Endothelial cell of umbilical vein (primary cell): ENCODE measurements at regions not wholly inside any gene's neighbourhood (a gene's known extent, or its start where the extent isn't known, plus 50 kb on each side); places are given as distances from the start of the nearest gene placed in this dataset.

ENCODE experiments used
- BruUV-seq: library from RNA; stranded (reverse); fragments of 400-500 nt; replicated peaks from 2 replicates; lab custom pipeline; 2021; lab: Mats Ljungman, UMichigan
- CTCF ChIA-PET: fragments of 300-600, 350-600 bp; sonication (Branson Sonifier 250); formaldehyde crosslinking; loops from one replicate; lab custom pipeline; 2021; ENCODE audit warnings: antibody characterized with exemption, inconsistent platforms; lab: Charles Lee
- POLR2A ChIA-PET: fragments of 300-600, 350-600 bp; sonication (Branson Sonifier 250); formaldehyde crosslinking; loops from one replicate; lab custom pipeline; 2021; ENCODE audit warnings: antibody characterized with exemption, inconsistent platforms; lab: Charles Lee
- DNase-seq: peaks from one replicate; pipeline ENCODE4 v3.0.0-alpha.2; 2011; ENCODE audit warnings: low read depth, low spot score
- FAIRE-seq: peaks from 2 replicates; lab custom pipeline; 2011; peaks lifted over from hg19 to GRCh38; lab: Jason Lieb, UNC
- H2AFZ ChIP-seq: 2 replicates; pipeline ENCODE4 v1.6.0; 2012; ENCODE audit warnings: low read depth, low read length, control low read depth, inconsistent platforms
- H3K27ac ChIP-seq: 2 replicates; pipeline ENCODE4 v1.5.1; 2011; ENCODE audit warnings: low read depth, mild to moderate bottlenecking, control low read depth, low read length, moderate library complexity; ENCODE audit not compliant: insufficient read depth
- H3K27me3 ChIP-seq, 2 experiments: 2 replicates each; pipeline versions ENCODE4 v1.6.0 to v1.6.1; 2011; ENCODE audit warnings: low read length in 2 of 2, mixed read lengths in 1 of 2; ENCODE audit not compliant: control insufficient read depth in 2 of 2, insufficient read depth in 2 of 2
- H3K36me3 ChIP-seq, 2 experiments: 2 replicates in 1 of 2; 3 replicates in 1 of 2; pipeline ENCODE4 v1.5.1; 2011; ENCODE audit warnings: low read length in 2 of 2, mild to moderate bottlenecking in 1 of 2, moderate library complexity in 1 of 2; ENCODE audit not compliant: control insufficient read depth in 2 of 2, insufficient read depth in 2 of 2; ENCODE audit errors: extremely low read depth in 1 of 2
- H3K4me1 ChIP-seq: 3 replicates; pipeline ENCODE4 v1.5.1; 2011; ENCODE audit warnings: mild to moderate bottlenecking, low read length; ENCODE audit not compliant: control insufficient read depth, insufficient read depth; ENCODE audit errors: extremely low read depth
- H3K4me2 ChIP-seq: 2 replicates; pipeline ENCODE4 v1.6.1; 2011; ENCODE audit warnings: low read length, control low read depth, mixed read lengths; ENCODE audit not compliant: insufficient read depth
- H3K4me3 ChIP-seq, 3 experiments: fragments of 200-600 bp in 1 of 3; sonication (generic), shearing (Covaris generic) in 1 of 3; replicated peaks in 1 of 3; 2 replicates each; pipeline ENCODE4 v1.5.1; 2011 to 2016; ENCODE audit warnings: control low read depth in 3 of 3, low read length in 3 of 3, mild to moderate bottlenecking in 2 of 3, inconsistent platforms in 1 of 3, low read depth in 1 of 3, moderate library complexity in 1 of 3; ENCODE audit not compliant: insufficient read depth in 1 of 3
- H3K79me2 ChIP-seq: 2 replicates; pipeline ENCODE4 v1.6.0; 2012; ENCODE audit warnings: low read length, inconsistent platforms; ENCODE audit not compliant: control insufficient read depth, insufficient read depth
- H3K9ac ChIP-seq: replicated peaks from 2 replicates; pipeline ENCODE3; 2011; ENCODE audit warnings: low read length, control low read depth; ENCODE audit not compliant: insufficient read depth; ENCODE audit errors: extremely low read depth
- H3K9me1 ChIP-seq: replicated peaks from 3 replicates; pipeline ENCODE4 v1.6.0; 2011; ENCODE audit warnings: mild to moderate bottlenecking, low read length; ENCODE audit not compliant: control insufficient read depth, insufficient read depth; ENCODE audit errors: extremely low read depth
- H3K9me3 ChIP-seq: replicated peaks from 2 replicates; pipeline ENCODE4 v1.5.1; 2012; ENCODE audit warnings: low read length, inconsistent platforms; ENCODE audit not compliant: control insufficient read depth, insufficient read depth
- H4K20me1 ChIP-seq: replicated peaks from 2 replicates; pipeline ENCODE3; 2011; ENCODE audit warnings: mild to moderate bottlenecking, low read length; ENCODE audit not compliant: control insufficient read depth, insufficient read depth; ENCODE audit errors: extremely low read depth
- EZH2 ChIP-seq: IDR thresholded peaks from 2 replicates; pipeline ENCODE4 v1.6.1; 2012; ENCODE audit warnings: borderline replicate concordance, low read depth, mild to moderate bottlenecking, moderate library complexity, low read length, inconsistent platforms; ENCODE audit not compliant: severe bottlenecking
- FOS ChIP-seq: IDR thresholded peaks from 2 replicates; pipeline ENCODE4 v1.6.1; 2011; ENCODE audit warnings: mild to moderate bottlenecking, low read length, moderate library complexity, borderline replicate concordance; ENCODE audit not compliant: insufficient read depth
- MYC ChIP-seq: IDR thresholded peaks from one replicate; pipeline ENCODE4 v1.6.1; 2011; ENCODE audit warnings: mild to moderate bottlenecking, low read depth, low read length
- POLR2A ChIP-seq: IDR thresholded peaks from 2 replicates; pipeline ENCODE4 v1.6.1; 2012; ENCODE audit warnings: low read depth, mild to moderate bottlenecking, control low read depth, low read length
- dilution Hi-C: fragments of 300-500 bp; cut with MboI; formaldehyde crosslinking; loops from one replicate; pipeline ENCODE4 v1.15.0; 2019; ENCODE audit warnings: low sequenced_read_pairs; ENCODE audit not compliant: extremely low pct_ligation_motif_present
- intact Hi-C: fragments of 100-400 bp; cut with micrococcal nuclease; formaldehyde crosslinking; loops from one replicate; pipeline ENCODE4 v1.10.0; 2022

DNA sequence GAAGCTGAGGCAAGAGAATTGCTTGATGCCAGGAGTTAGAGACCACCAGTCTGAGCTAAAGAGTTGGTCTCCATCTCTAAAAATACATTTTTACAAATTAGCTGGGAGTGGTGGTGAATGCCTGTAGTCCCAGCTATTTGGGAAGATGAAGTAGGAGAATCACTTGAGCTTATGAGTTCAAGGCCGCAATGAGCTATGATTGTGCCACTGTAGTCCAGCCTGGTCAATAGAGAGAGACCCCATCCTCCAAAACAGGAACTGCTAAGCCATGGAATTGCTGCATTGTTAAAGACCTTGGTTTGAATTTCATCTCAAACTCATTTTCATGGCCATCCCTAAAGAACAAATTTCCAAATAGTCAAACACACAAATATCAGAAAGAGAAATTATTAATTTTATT, 113.9 kb upstream of the AGTR1 start:
- dilution Hi-C loops, result no loop called here
- H3K9me1 ChIP-seq, result no peaks in the 10 kb centered on the region
- no peaks in the 10 kb centered on the region for H3K36me3 ChIP-seq
- H3K4me1 ChIP-seq, result no peaks in the 10 kb centered on the region
- H3K9me3 ChIP-seq, result no peaks in the 10 kb centered on the region
- H3K4me3 ChIP-seq, result no peak overlapping the region
- BruUV-seq, result no TSS peak
- no peaks in the 10 kb centered on the region for H3K79me2 ChIP-seq
- TF ChIP-seq POLR2A (no peak), FOS (no peak), EZH2 (no peak)
- H3K27me3 ChIP-seq, result no peaks in the 10 kb centered on the region
- CTCF ChIA-PET, result no interaction called here
- POLR2A ChIA-PET, result no interaction called here
- no peaks in the 10 kb centered on the region for H4K20me1 ChIP-seq
- FAIRE-seq, result no peak
- H3K4me2 ChIP-seq, result no peak overlapping the region
- H3K27ac ChIP-seq, result no peak overlapping the region
- intact Hi-C loops, result no loop called here
- no peak for DNase-seq
- no peak overlapping the region for H2AFZ ChIP-seq
- H3K9ac ChIP-seq, result no peak overlapping the region

DNA sequence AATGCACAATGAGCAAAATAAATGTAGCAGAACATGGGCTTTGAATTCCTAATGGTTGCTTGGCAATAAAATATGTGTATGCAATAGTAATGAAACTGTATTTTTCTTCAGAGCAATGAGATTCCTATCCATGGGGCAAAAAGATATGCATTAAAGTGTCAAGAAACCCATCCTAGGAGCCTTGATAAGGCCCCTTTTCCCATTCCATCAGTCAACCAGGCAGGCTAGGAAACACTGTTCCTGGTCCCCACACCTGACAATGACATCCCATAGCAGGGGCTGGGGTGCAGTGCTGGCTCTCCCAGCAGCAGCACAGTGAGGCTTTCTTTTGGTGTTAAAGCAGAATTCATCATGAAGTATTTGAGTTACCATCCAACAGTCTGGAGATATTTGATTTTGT, 113.3 kb upstream of the AGTR1 start:
- no peak overlapping the region for H3K4me2 ChIP-seq
- TF ChIP-seq MYC (no peak), EZH2 (no peak), FOS (no peak)
- H3K27me3 ChIP-seq, result no peaks in the 10 kb centered on the region
- intact Hi-C loops, result no loop called here
- H4K20me1 ChIP-seq, result no peaks in the 10 kb centered on the region
- H3K9me3 ChIP-seq, result no peaks in the 10 kb centered on the region
- no peaks in the 10 kb centered on the region for H3K4me1 ChIP-seq
- FAIRE-seq, result no peak
- no TSS peak for BruUV-seq
- ChIA-PET CTCF (no interaction called here), POLR2A (no interaction called here)
- no peaks in the 10 kb centered on the region for H3K36me3 ChIP-seq
- no peak overlapping the region for H3K9ac ChIP-seq
- H3K27ac ChIP-seq, result no peak overlapping the region
- DNase-seq, result no peak
- dilution Hi-C loops, result no loop called here
- no peak overlapping the region for H3K4me3 ChIP-seq
- no peaks in the 10 kb centered on the region for H3K79me2 ChIP-seq
- H3K9me1 ChIP-seq, result no peaks in the 10 kb centered on the region
- H2AFZ ChIP-seq, result no peak overlapping the region
